GM13976 (cell line): ENCODE measurements at regions not wholly inside any gene's neighbourhood (a gene's known extent, or its start where the extent isn't known, plus 50 kb on each side); places are given as distances from the start of the nearest gene placed in this dataset.

Experiments used
- DNase-seq: peaks from one replicate; pipeline ENCODE4 v3.0.0; 2012; ENCODE audit warnings: low spot score
- in situ Hi-C: fragments of 300-500 bp; cut with MboI; formaldehyde crosslinking; loops from one replicate; pipeline ENCODE4 v1.12.0; 2022; ENCODE audit warnings: low sequenced_read_pairs, mixed read lengths, inconsistent platforms; ENCODE audit not compliant: unreplicated experiment
- TF ChIP-seq, protein P1 (sequence below): IDR thresholded peaks from 2 replicates; pipeline ENCODE4 v1.5.1; 2012; ENCODE audit warnings: borderline replicate concordance, mild to moderate bottlenecking; ENCODE audit not compliant: insufficient read depth; ENCODE audit errors: extremely low read depth, missing control alignments, control extremely low read depth

GRCh38 chr1:60562740-60563139 lies 489.2 kb upstream of the C1orf87 start:
- no peak for DNase-seq
- in situ Hi-C loops = no loop called here
- TF ChIP-seq, protein P1, sequence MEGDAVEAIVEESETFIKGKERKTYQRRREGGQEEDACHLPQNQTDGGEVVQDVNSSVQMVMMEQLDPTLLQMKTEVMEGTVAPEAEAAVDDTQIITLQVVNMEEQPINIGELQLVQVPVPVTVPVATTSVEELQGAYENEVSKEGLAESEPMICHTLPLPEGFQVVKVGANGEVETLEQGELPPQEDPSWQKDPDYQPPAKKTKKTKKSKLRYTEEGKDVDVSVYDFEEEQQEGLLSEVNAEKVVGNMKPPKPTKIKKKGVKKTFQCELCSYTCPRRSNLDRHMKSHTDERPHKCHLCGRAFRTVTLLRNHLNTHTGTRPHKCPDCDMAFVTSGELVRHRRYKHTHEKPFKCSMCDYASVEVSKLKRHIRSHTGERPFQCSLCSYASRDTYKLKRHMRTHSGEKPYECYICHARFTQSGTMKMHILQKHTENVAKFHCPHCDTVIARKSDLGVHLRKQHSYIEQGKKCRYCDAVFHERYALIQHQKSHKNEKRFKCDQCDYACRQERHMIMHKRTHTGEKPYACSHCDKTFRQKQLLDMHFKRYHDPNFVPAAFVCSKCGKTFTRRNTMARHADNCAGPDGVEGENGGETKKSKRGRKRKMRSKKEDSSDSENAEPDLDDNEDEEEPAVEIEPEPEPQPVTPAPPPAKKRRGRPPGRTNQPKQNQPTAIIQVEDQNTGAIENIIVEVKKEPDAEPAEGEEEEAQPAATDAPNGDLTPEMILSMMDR = no peak

DNA sequence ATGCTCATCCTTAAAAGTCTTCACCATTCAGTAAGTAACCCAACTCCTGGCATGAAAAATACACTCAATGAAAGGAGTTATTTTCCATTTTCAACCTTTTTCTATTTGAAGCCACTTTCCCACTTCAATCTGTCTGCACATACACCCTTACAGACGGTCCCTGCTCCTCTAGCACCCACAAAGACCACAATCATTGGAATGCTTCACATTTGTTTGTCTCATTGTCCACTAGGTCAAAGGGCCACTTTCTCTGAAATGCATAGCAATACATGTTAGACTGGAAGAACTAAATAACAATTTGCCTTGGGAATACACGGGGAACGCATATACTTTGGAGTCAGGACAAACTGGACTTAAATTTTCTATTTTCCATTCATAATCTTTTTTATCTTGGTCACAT lies 487.1 kb upstream of the C1orf87 start:
- DNase-seq = no peak
- in situ Hi-C loops = no loop called here
- TF ChIP-seq, protein P1 = no peak

DNA sequence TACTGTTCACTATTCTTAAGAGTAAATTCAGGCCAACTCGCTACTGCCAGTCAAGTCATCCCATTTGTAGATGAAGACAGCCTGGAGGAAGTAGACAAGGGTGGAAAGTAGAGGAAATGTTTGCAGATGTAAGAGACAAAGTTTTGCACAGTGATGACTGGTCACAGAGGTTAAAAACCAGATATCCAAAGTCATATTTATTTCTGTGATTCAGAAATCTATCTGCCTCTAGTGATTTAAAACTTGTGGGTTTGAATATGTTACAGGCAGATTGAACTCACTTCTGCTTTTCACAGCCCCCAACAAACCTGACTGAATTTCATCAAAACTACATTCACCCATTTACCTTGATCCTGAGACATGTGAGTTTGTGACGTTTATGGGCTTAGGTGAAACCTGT lies 484.7 kb upstream of the C1orf87 start:
- no peak for DNase-seq
- TF ChIP-seq, protein P1 = no peak
- in situ Hi-C loops = no loop called here

- TF ChIP-seq, protein P1 = no peak
- in situ Hi-C loops = no loop called here
- DNase-seq = no peak
These were observed 480.2 kb upstream of the C1orf87 start for GRCh38 chr1:60553730-60554129.

DNA sequence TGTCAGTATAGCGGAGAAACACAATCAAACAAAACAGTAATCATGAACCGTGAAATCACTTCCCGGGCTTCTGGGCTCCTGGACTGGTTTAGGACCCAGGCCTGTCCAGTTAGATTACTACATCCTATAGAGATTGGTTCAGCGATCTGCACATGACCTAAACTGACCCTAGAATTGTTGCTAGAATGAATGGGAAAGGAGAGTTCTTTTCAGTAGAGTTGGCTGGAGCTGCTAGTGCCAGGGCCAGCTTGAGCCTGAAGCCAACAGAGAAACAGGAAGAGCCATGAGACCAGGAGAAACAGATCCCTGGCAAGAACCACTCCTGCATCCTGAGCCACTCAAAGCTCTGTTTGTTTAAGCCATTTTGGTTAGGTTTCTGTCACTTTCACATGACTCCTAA lies 474.3 kb upstream of the C1orf87 start:
- TF ChIP-seq, protein P1 = no peak
- no peak for DNase-seq
- in situ Hi-C loops = no loop called here

DNA sequence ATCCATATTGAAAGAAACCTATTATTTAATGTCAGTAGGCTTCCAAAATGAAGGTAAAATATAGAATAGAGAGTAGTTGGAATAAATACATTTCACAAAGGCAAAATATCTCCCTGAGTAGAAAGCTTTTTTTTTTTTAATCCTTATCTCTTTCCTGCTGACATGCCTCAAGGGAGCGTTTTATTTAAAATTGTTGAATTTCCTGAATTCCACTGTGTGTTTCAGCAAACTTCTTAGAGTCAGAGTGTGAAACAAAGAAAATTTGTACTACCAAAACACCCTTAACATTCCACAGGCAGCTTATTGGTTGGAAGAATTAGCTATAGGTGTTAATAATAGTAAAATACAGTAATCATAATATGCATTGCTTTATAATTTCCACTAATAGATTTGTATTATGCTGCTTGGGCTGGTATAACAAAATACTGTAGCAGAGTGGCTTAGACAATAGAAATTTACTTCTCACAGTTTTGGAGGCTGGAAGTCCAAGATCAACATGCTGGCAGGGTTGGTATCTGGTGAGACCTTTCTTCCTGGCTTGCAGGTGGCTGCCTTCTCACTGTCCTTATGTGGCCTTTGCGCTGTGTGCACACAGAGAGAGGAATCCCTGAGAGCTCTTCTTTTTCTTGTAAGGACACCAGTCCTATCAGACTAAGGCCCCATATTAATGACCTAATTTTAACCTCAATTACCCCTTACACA lies 468.4 kb upstream of the C1orf87 start:
- TF ChIP-seq, protein P1 = no peak
- in situ Hi-C loops = no loop called here
- no peak for DNase-seq
